ENCODE measurements at regions not wholly inside any gene's neighbourhood (a gene's known extent, or its start where the extent isn't known, plus 50 kb on each side); places are given as distances from the start of the nearest gene placed in this dataset.

- Mint-ChIP-seq H3K27me3 (ENCODE audit: insufficient read depth) (peaks cover 2% of the 10 kb centered on the region), H3K36me3 (ENCODE audit: low read depth) (no peaks in the 10 kb centered on the region), H3K9me3 (no peaks in the 10 kb centered on the region), H3K4me3 (no peak overlapping the region), H3K4me1 (ENCODE audit: low read depth) (peaks cover 4% of the 10 kb centered on the region), H3K27ac (no peak overlapping the region)
- DNase-seq (ENCODE audit: low spot score): no peak
- intact Hi-C loops (cut with micrococcal nuclease): no loop called here
Observed at GRCh38 chr12:25818596-25819390, 139.7 kb upstream of the RASSF8 start.

DNA sequence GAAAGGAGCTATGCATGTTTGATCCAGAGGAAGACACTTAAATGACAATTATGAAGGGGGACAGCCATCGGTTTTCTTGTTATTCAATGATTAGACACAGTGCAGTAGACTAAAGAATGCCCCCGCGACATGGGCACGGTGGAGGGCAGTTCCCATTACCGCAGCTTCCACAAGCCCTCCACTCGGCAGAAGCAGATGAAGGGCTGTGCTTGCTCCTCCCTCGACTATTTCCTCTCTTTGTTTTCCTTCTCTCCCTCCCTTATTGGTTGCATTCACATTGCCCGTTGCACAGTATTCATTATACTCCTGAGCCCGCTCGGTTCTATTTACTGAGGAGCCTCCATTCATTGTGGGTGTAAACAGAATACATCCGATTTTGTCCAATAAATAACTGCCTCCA is 138.8 kb upstream of the RASSF8 start:
- H3K9me3 Mint-ChIP-seq: no peaks in the 10 kb centered on the region
- H3K27me3 Mint-ChIP-seq (ENCODE audit: insufficient read depth): peaks cover 2% of the 10 kb centered on the region
- no peak overlapping the region for H3K27ac Mint-ChIP-seq
- no peaks in the 10 kb centered on the region for H3K36me3 Mint-ChIP-seq (ENCODE audit: low read depth)
- no peak for DNase-seq (ENCODE audit: low spot score)
- intact Hi-C loops (cut with micrococcal nuclease): no loop called here
- H3K4me1 Mint-ChIP-seq (ENCODE audit: low read depth): peaks cover 4% of the 10 kb centered on the region
- H3K4me3 Mint-ChIP-seq: no peak overlapping the region

DNA sequence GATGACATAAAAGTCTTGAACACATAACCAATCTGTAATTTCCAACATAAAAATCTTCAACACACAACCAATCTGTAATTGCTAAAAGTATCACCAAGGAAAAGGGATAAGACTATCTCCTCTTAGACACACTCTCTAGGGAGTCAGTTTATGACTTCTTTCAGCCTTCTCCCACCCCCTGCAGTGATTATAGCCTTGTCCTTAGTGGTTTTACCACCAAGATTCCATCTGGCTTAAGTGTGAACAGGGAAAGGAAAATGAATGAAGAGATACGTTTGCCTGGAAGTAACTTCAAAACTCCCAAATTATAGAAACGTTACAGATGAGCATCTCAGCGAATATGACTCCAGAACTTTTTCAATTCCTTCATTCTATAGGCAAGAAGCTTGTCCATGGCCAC is 136.2 kb upstream of the RASSF8 start:
- DNase-seq (ENCODE audit: low spot score): no peak
- Mint-ChIP-seq H3K4me1 (ENCODE audit: low read depth) (no peaks in the 10 kb centered on the region), H3K9me3 (no peaks in the 10 kb centered on the region), H3K36me3 (ENCODE audit: low read depth) (no peaks in the 10 kb centered on the region), H3K4me3 (no peak overlapping the region), H3K27ac (no peak overlapping the region), H3K27me3 (ENCODE audit: insufficient read depth) (no peaks in the 10 kb centered on the region)
- intact Hi-C loops (cut with micrococcal nuclease): no loop called here

DNA sequence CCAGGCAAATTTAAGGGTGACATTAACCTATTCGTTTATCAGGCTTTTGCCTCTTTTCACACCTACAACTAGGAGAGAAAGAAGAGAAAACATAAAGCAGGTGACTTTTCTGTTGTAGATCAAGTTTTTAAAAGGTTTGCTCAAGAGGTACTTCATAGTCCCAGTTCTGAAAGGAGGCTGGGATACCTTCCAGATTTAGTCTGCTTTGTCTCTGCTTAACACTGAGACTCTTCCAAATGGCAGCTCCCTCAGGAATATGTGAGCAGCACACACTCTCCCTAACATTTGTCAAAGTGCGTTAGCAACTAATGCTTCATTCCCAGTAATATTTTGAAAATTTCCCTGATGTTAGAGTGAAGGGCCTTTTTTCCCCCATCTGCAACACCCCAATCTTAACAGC is 133.7 kb upstream of the RASSF8 start:
- DNase-seq (ENCODE audit: low spot score): no peak
- intact Hi-C loops (cut with micrococcal nuclease): no loop called here
- Mint-ChIP-seq H3K36me3 (ENCODE audit: low read depth) (no peaks in the 10 kb centered on the region), H3K9me3 (no peaks in the 10 kb centered on the region), H3K4me1 (ENCODE audit: low read depth) (no peaks in the 10 kb centered on the region), H3K27ac (no peak overlapping the region), H3K27me3 (ENCODE audit: insufficient read depth) (peaks cover 5% of the 10 kb centered on the region), H3K4me3 (no peak overlapping the region)

- Mint-ChIP-seq H3K4me1 (ENCODE audit: low read depth) (no peaks in the 10 kb centered on the region), H3K27ac (no peak overlapping the region), H3K4me3 (no peak overlapping the region), H3K27me3 (ENCODE audit: insufficient read depth) (peaks cover 5% of the 10 kb centered on the region), H3K9me3 (no peaks in the 10 kb centered on the region), H3K36me3 (ENCODE audit: low read depth) (no peaks in the 10 kb centered on the region)
- no peak for DNase-seq (ENCODE audit: low spot score)
- intact Hi-C loops (cut with micrococcal nuclease): no loop called here
Observed at GRCh38 chr12:25825446-25825845, 133.0 kb upstream of the RASSF8 start.

DNA sequence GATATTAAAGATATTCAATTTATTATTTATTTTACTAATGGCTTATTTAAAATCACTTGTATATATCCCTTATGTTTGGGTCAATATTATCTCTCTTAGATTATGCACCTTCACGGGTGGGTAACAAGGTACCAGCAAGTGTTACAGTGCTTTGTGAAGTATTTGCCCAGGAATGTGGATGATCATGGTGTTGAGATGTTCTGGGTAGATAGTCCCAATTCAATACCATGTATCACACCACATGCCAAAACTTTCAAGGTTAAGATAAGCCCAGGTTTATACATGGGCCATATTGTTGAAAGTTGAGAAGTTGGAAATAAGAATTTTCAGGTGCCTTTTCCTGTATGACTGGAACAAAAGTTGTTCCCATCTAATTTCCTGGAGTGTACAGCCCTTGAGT is 131.3 kb upstream of the RASSF8 start:
- no peaks in the 10 kb centered on the region for H3K9me3 Mint-ChIP-seq

GRCh38 chr12:25827747-25828146 is 130.7 kb upstream of the RASSF8 start:
- intact Hi-C loops (cut with micrococcal nuclease): no loop called here

More for the DNA sequence above, 131.3 kb upstream of the RASSF8 start:
- no peaks in the 10 kb centered on the region for H3K36me3 Mint-ChIP-seq (ENCODE audit: low read depth)
- no peak overlapping the region for H3K4me3 Mint-ChIP-seq
- H3K27me3 Mint-ChIP-seq (ENCODE audit: insufficient read depth): peaks cover 7% of the 10 kb centered on the region
- DNase-seq (ENCODE audit: low spot score): no peak
- H3K4me1 Mint-ChIP-seq (ENCODE audit: low read depth): no peaks in the 10 kb centered on the region
- intact Hi-C loops (cut with micrococcal nuclease): no loop called here
- no peak overlapping the region for H3K27ac Mint-ChIP-seq

DNA sequence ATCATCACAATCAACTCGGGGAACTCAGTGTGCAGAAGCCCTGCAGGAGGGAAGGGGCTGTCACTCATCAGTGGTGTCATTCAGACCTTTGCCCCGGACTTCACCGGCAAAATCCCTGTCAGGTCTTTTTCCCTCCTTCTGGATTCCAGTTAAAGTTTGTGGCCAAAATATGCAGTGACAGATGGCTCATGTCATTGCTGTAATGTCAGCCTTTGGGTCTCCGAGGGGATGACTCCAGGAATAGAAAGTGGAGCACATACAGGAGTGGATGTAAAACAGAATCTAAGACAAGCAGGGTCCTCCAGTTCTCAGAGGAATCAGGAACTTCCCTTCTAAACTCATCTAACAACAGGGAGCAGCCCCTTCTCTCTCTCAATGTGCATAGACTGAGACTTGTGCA is 130.3 kb upstream of the RASSF8 start:
- H3K36me3 Mint-ChIP-seq (ENCODE audit: low read depth): no peaks in the 10 kb centered on the region
- DNase-seq (ENCODE audit: low spot score): no peak
- H3K27me3 Mint-ChIP-seq (ENCODE audit: insufficient read depth): peaks cover 7% of the 10 kb centered on the region
- no peak overlapping the region for H3K4me3 Mint-ChIP-seq
- no peaks in the 10 kb centered on the region for H3K9me3 Mint-ChIP-seq
- H3K4me1 Mint-ChIP-seq (ENCODE audit: low read depth): no peaks in the 10 kb centered on the region
- intact Hi-C loops (cut with micrococcal nuclease): no loop called here
- H3K27ac Mint-ChIP-seq: no peak overlapping the region

More at GRCh38 chr12:25827747-25828146, 130.7 kb upstream of the RASSF8 start:
- Mint-ChIP-seq H3K27me3 (ENCODE audit: insufficient read depth) (peaks cover 7% of the 10 kb centered on the region), H3K4me3 (no peak overlapping the region), H3K27ac (no peak overlapping the region), H3K36me3 (ENCODE audit: low read depth) (no peaks in the 10 kb centered on the region), H3K9me3 (no peaks in the 10 kb centered on the region), H3K4me1 (ENCODE audit: low read depth) (no peaks in the 10 kb centered on the region)
- no peak for DNase-seq (ENCODE audit: low spot score)

DNA sequence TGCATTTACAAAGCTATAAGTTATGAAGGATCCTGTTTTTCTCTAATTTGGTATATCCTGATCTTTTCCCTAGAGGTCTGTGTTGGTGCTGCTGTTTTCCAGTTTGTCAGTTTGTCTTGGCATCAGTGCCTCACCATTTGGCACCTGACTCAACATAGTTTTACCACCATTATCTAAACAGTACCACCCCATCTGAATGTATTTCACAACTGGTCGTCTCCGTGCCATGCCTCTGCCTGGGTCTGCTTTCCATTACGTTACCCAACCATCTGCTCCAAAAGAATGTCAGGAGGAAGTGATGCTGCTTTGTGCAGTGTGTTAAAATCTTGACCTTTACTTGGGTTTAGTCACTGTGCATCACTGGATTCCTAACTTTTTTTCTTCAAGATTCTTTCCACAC is 129.3 kb upstream of the RASSF8 start:
- H3K27me3 Mint-ChIP-seq (ENCODE audit: insufficient read depth): peaks cover 7% of the 10 kb centered on the region
- intact Hi-C loops (cut with micrococcal nuclease): no loop called here

DNA sequence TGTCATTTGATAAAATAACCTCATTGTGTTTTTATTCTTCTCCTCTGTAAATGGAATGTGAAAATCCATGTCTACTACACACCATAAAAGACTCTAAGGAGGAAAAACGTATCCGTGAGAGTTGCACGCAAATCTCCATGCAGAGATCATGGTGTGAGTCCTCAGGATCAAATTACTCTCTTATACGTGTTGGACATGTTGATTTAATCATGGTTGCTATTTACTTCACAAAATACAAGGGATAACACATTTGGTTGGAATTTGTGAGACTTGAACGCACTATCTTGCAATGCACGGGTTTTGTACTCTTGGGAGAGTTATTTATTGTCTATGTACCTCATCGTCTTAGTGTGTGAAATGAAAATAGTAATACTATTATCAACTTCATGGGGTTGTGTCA is 128.0 kb upstream of the RASSF8 start:
- Mint-ChIP-seq H3K9me3 (no peaks in the 10 kb centered on the region), H3K27ac (no peak overlapping the region), H3K4me3 (no peak overlapping the region), H3K36me3 (ENCODE audit: low read depth) (no peaks in the 10 kb centered on the region), H3K27me3 (ENCODE audit: insufficient read depth) (peaks cover 9% of the 10 kb centered on the region), H3K4me1 (ENCODE audit: low read depth) (no peaks in the 10 kb centered on the region)
- intact Hi-C loops (cut with micrococcal nuclease): no loop called here
- DNase-seq (ENCODE audit: low spot score): no peak

More for the DNA sequence above, 129.3 kb upstream of the RASSF8 start:
- Mint-ChIP-seq H3K9me3 (no peaks in the 10 kb centered on the region), H3K4me3 (no peak overlapping the region), H3K4me1 (ENCODE audit: low read depth) (no peaks in the 10 kb centered on the region), H3K36me3 (ENCODE audit: low read depth) (no peaks in the 10 kb centered on the region), H3K27ac (no peak overlapping the region)
- no peak for DNase-seq (ENCODE audit: low spot score)

- Mint-ChIP-seq H3K36me3 (ENCODE audit: low read depth) (no peaks in the 10 kb centered on the region), H3K4me3 (no peak overlapping the region), H3K27ac (no peak overlapping the region), H3K27me3 (ENCODE audit: insufficient read depth) (peaks cover 9% of the 10 kb centered on the region), H3K9me3 (no peaks in the 10 kb centered on the region), H3K4me1 (ENCODE audit: low read depth) (no peaks in the 10 kb centered on the region)
- DNase-seq (ENCODE audit: low spot score): no peak
- intact Hi-C loops (cut with micrococcal nuclease): no loop called here
Observed at GRCh38 chr12:25833657-25834056, 124.8 kb upstream of the RASSF8 start.

DNA sequence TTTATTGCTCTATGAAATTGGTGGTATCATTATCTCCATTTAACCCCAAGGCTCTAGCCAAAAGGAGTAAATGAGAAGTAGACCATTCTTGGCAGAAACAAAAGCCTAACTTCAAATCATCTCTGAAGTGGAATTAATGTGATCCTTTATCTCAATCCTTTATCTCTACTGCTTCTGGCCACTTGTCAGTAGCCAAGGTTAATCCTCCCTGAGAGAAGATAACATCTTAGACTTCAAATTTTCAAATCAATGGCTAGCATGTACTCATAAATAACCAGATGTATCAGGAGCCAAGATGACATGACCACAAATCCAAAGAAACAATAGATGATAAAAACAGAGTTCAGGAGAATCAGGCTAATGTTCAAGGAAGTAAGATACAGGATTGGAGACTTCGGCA is 123.1 kb upstream of the RASSF8 start:
- intact Hi-C loops (cut with micrococcal nuclease): no loop called here
- H3K9me3 Mint-ChIP-seq: no peaks in the 10 kb centered on the region
- H3K4me3 Mint-ChIP-seq: no peak overlapping the region
- no peaks in the 10 kb centered on the region for H3K4me1 Mint-ChIP-seq (ENCODE audit: low read depth)
- H3K27me3 Mint-ChIP-seq (ENCODE audit: insufficient read depth): peaks cover 4% of the 10 kb centered on the region
- no peak overlapping the region for H3K27ac Mint-ChIP-seq
- H3K36me3 Mint-ChIP-seq (ENCODE audit: low read depth): no peaks in the 10 kb centered on the region
- DNase-seq (ENCODE audit: low spot score): no peak

DNA sequence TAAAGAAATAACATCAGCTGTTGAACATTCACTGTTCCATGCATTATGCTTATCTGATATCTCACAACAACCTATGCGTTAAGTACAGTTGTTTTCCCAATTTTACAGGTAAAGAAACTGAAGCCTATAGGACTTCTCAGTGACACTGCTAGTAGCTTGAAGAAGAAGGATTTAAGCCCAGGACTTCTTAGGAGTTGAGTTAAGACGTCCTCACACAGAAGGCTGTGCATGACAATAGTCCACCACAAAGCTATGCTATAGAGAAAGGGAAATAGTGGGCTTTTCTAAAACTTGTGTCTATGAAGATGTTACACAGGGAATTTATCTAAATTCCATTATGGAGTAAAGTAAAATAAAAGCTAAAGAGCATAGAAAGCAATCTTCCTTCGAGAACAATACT is 120.5 kb upstream of the RASSF8 start:
- Mint-ChIP-seq H3K27ac (no peak overlapping the region), H3K9me3 (no peaks in the 10 kb centered on the region)

GRCh38 chr12:25839470-25839869 is 119.0 kb upstream of the RASSF8 start:
- DNase-seq (ENCODE audit: low spot score): no peak
- intact Hi-C loops (cut with micrococcal nuclease): no loop called here
- H3K27me3 Mint-ChIP-seq (ENCODE audit: insufficient read depth): peaks cover under 1% of the 10 kb centered on the region
- no peaks in the 10 kb centered on the region for H3K9me3 Mint-ChIP-seq
- H3K36me3 Mint-ChIP-seq (ENCODE audit: low read depth): no peaks in the 10 kb centered on the region
- H3K4me1 Mint-ChIP-seq (ENCODE audit: low read depth): no peaks in the 10 kb centered on the region
- no peak overlapping the region for H3K27ac Mint-ChIP-seq
- H3K4me3 Mint-ChIP-seq: no peak overlapping the region

More for the DNA sequence above, 120.5 kb upstream of the RASSF8 start:
- peaks cover 2% of the 10 kb centered on the region for H3K27me3 Mint-ChIP-seq (ENCODE audit: insufficient read depth)
- intact Hi-C loops (cut with micrococcal nuclease): no loop called here
- no peak for DNase-seq (ENCODE audit: low spot score)
- no peaks in the 10 kb centered on the region for H3K4me1 Mint-ChIP-seq (ENCODE audit: low read depth)
- no peaks in the 10 kb centered on the region for H3K36me3 Mint-ChIP-seq (ENCODE audit: low read depth)
- H3K4me3 Mint-ChIP-seq: no peak overlapping the region
